SK-N-SH (cell line): ENCODE measurements at regions not wholly inside any gene's neighbourhood (a gene's known extent, or its start where the extent isn't known, plus 50 kb on each side); places are given as distances from the start of the nearest gene placed in this dataset.

Source experiments
- CTCF ChIA-PET: fragments of 300-600, 350-600 bp; formaldehyde crosslinking; extraction: SDS; loops from one replicate; lab custom pipeline; 2021; lab: Yijun Ruan, JAX
- POLR2A ChIA-PET: fragments of 350-600 bp; sonication (Branson Sonifier 250); formaldehyde crosslinking; extraction: SDS; loops from one replicate; lab custom pipeline; 2020; ENCODE audit warnings: antibody characterized with exemption, inconsistent platforms; lab: Yijun Ruan, JAX
- DNase-seq: peaks from one replicate; pipeline ENCODE4 v3.0.0; 2012
- H2AFZ ChIP-seq: fragments of 200-600 bp; sonication (generic); 2 replicates; pipeline ENCODE4 v1.8.1; 2016; ENCODE audit warnings: antibody characterized with exemption, mild to moderate bottlenecking, low read depth
- H3F3A ChIP-seq: fragments of 200-600 bp; sonication (generic); replicated peaks from 2 replicates; pipeline ENCODE3; 2016; ENCODE audit warnings: antibody characterized with exemption, mild to moderate bottlenecking; ENCODE audit not compliant: insufficient read depth
- H3K27ac ChIP-seq, 2 experiments: fragments of 200-500 bp in 1 of 2; fragments of 200-600 bp in 1 of 2; sonication (Bioruptor generic) in 1 of 2; sonication (generic), shearing (Covaris generic) in 1 of 2; 2 replicates each; pipeline versions ENCODE4 v1.5.1 to v1.6.1; 2014 to 2016; ENCODE audit warnings: low read depth in 2 of 2, inconsistent platforms in 1 of 2, low read length in 1 of 2, mild to moderate bottlenecking in 1 of 2, mixed read lengths in 1 of 2
- H3K27me3 ChIP-seq: fragments of 200-600 bp; sonication (generic), shearing (Covaris generic); 2 replicates; pipeline ENCODE4 v1.6.1; 2016; ENCODE audit warnings: mixed run types; ENCODE audit not compliant: insufficient read depth
- H3K36me3 ChIP-seq, 2 experiments: fragments of 200-500 bp in 1 of 2; fragments of 200-600 bp in 1 of 2; sonication (Bioruptor generic) in 1 of 2; sonication (generic) in 1 of 2; replicated peaks in 1 of 2; 2 replicates each; pipeline versions ENCODE3 to v1.5.1; 2014 to 2016; ENCODE audit warnings: low read length in 1 of 2, mild to moderate bottlenecking in 1 of 2; ENCODE audit not compliant: insufficient read depth in 2 of 2, control insufficient read depth in 1 of 2
- H3K4me1 ChIP-seq, 2 experiments: fragments of 200-500 bp in 1 of 2; fragments of 200-600 bp in 1 of 2; sonication (Bioruptor generic) in 1 of 2; sonication (generic), shearing (Covaris generic) in 1 of 2; 2 replicates each; pipeline versions ENCODE4 v1.5.1 to v1.6.1; 2014 to 2016; ENCODE audit warnings: low read depth in 1 of 2, low read length in 1 of 2, mixed run types in 1 of 2; ENCODE audit not compliant: insufficient read depth in 2 of 2, control insufficient read depth in 1 of 2
- H3K4me2 ChIP-seq: fragments of 200-600 bp; sonication (generic), shearing (Covaris generic); 2 replicates; pipeline ENCODE4 v1.6.1; 2017; ENCODE audit warnings: mixed run types
- H3K4me3 ChIP-seq, 2 experiments: fragments of 200-500 bp in 1 of 2; fragments of 200-600 bp in 1 of 2; sonication (Bioruptor generic) in 1 of 2; sonication (generic), shearing (Covaris generic) in 1 of 2; 2 replicates each; pipeline versions ENCODE4 v1.5.1 to v1.8.1; 2014 to 2016; ENCODE audit warnings: low read depth in 2 of 2, inconsistent platforms in 1 of 2, low read length in 1 of 2, mild to moderate bottlenecking in 1 of 2, mixed read lengths in 1 of 2, moderate library complexity in 1 of 2
- H3K79me2 ChIP-seq: fragments of 200-600 bp; sonication (generic); 2 replicates; pipeline ENCODE4 v1.8.1; 2017; ENCODE audit warnings: mild to moderate bottlenecking; ENCODE audit not compliant: insufficient read depth
- H3K9ac ChIP-seq: fragments of 200-600 bp; sonication (generic); 2 replicates; pipeline ENCODE4 v1.6.1; 2017; ENCODE audit warnings: mixed run types
- H3K9me2 ChIP-seq: fragments of 200-600 bp; sonication (generic); 2 replicates; pipeline ENCODE4 v1.6.1; 2017; ENCODE audit warnings: mixed run types
- H3K9me3 ChIP-seq: fragments of 200-600 bp; sonication (generic); 2 replicates; pipeline ENCODE4 v1.6.1; 2017; ENCODE audit warnings: mixed run types, mild to moderate bottlenecking, moderate library complexity
- H4K20me1 ChIP-seq: fragments of 200-600 bp; sonication (generic); 2 replicates; pipeline ENCODE4 v1.6.1; 2017; ENCODE audit warnings: mild to moderate bottlenecking, mixed run types; ENCODE audit not compliant: insufficient read depth
- CHD2 ChIP-seq: fragments of 150-350 bp; IDR thresholded peaks from 2 replicates; pipeline ENCODE4 v1.6.1; 2018; ENCODE audit warnings: low read length; ENCODE audit not compliant: partially characterized antibody
- CTCF ChIP-seq: fragments of 200-600 bp; sonication (generic); IDR thresholded peaks from 2 replicates; pipeline ENCODE4 v1.6.1; 2017; ENCODE audit warnings: antibody characterized with exemption, mild to moderate bottlenecking, moderate library complexity
- ELF1 ChIP-seq: IDR thresholded peaks from 2 replicates; pipeline ENCODE4 v1.4.0; 2012
- EZH2phosphoT487 ChIP-seq: fragments of 200-600 bp; sonication (generic); IDR thresholded peaks from 2 replicates; pipeline ENCODE4 v1.6.1; 2017; ENCODE audit warnings: low read depth, mixed run types, mild to moderate bottlenecking, antibody characterized with exemption, moderate library complexity, borderline replicate concordance
- FOSL2 ChIP-seq: IDR thresholded peaks from 2 replicates; pipeline ENCODE4 v1.4.0; 2012; ENCODE audit warnings: low read depth, mild to moderate bottlenecking, moderate library complexity, borderline replicate concordance
- FOXM1 ChIP-seq: IDR thresholded peaks from 2 replicates; pipeline ENCODE4 v1.4.0; 2012; ENCODE audit warnings: low read depth, mild to moderate bottlenecking
- JUND ChIP-seq: IDR thresholded peaks from 2 replicates; pipeline ENCODE4 v1.4.0; 2012
- MAX ChIP-seq: IDR thresholded peaks from 2 replicates; pipeline ENCODE4 v1.4.0; 2012; ENCODE audit warnings: low read depth
- NRF1 ChIP-seq: IDR thresholded peaks from 2 replicates; pipeline ENCODE4 v1.6.1; 2012; ENCODE audit warnings: low read depth, mild to moderate bottlenecking, low read length
- PBX3 ChIP-seq: IDR thresholded peaks from 2 replicates; pipeline ENCODE4; 2012
- RCOR1 ChIP-seq: fragments of 150-350 bp; IDR thresholded peaks from 2 replicates; pipeline ENCODE4 v1.6.1; 2017; ENCODE audit warnings: antibody characterized with exemption, low read length
- RFX5 ChIP-seq: IDR thresholded peaks from 2 replicates; pipeline ENCODE4 v1.6.1; 2012; ENCODE audit warnings: mild to moderate bottlenecking, improper control_type of control experiment, low read length
- RXRA ChIP-seq: IDR thresholded peaks from 2 replicates; pipeline ENCODE4 v1.4.0; 2012; ENCODE audit warnings: low read depth, mild to moderate bottlenecking, borderline replicate concordance
- SMC3 ChIP-seq: IDR thresholded peaks from 2 replicates; pipeline ENCODE4 v1.6.1; 2012; ENCODE audit warnings: low read depth, low read length, improper control_type of control experiment
- TCF12 ChIP-seq: IDR thresholded peaks from 2 replicates; pipeline ENCODE4 v1.4.0; 2012
- TEAD4 ChIP-seq: IDR thresholded peaks from 2 replicates; pipeline ENCODE4 v1.4.0; 2012; ENCODE audit warnings: mild to moderate bottlenecking, borderline replicate concordance; ENCODE audit not compliant: insufficient read depth
- USF1 ChIP-seq: IDR thresholded peaks from 2 replicates; pipeline ENCODE4 v1.4.0; 2012; ENCODE audit warnings: low read depth, borderline replicate concordance
- USF2 ChIP-seq: fragments of 150-350 bp; IDR thresholded peaks from 2 replicates; pipeline ENCODE4 v1.6.1; 2017; ENCODE audit warnings: antibody characterized with exemption, low read length, low read depth, borderline replicate concordance
- YY1 ChIP-seq: IDR thresholded peaks from 2 replicates; pipeline ENCODE4 v1.4.0; 2012; ENCODE audit warnings: low read depth, mild to moderate bottlenecking
- ZBTB33 ChIP-seq: IDR thresholded peaks from 2 replicates; pipeline ENCODE4 v1.4.0; 2012; ENCODE audit warnings: low read depth, borderline replicate concordance
- WGBS: methylation state at CpG from one replicate; pipeline ENCODE4 v1.1.6; 2017; ENCODE audit warnings: low lambda C conversion rate; 5-methylcytosine and 5-hydroxymethylcytosine counted together

- Histone ChIP-seq H2AFZ (no peak overlapping the region), H3K27me3 (no peaks in the 10 kb centered on the region), H3F3A (no peaks in the 10 kb centered on the region), H3K36me3 (no peaks in the 10 kb centered on the region), H3K27ac (no peak overlapping the region), H4K20me1 (no peaks in the 10 kb centered on the region), H3K9ac (no peak overlapping the region), H3K4me1 (no peaks in the 10 kb centered on the region; a peak in 1 of 4 replicates), H3K4me2 (no peak overlapping the region), H3K79me2 (no peaks in the 10 kb centered on the region), H3K4me3 (no peak overlapping the region), H3K9me3 (no peaks in the 10 kb centered on the region), H3K9me2 (no peaks in the 10 kb centered on the region)
- TF ChIP-seq TCF12 (no peak), RFX5 (no peak), CHD2 (no peak), ELF1 (no peak), FOXM1 (no peak), MAX (no peak), USF1 (no peak), ZBTB33 (no peak), EZH2phosphoT487 (no peak), NRF1 (no peak), RCOR1 (no peak), YY1 (no peak)
- no peak for DNase-seq
- CTCF ChIA-PET = no interaction called here
- 41% methylated on average over 4 of the region's 6 CpGs for WGBS
- POLR2A ChIA-PET = no interaction called here
These were observed 265.9 kb upstream of the SALL1 start for GRCh38 chr16:51416926-51417325.

GRCh38 chr16:51410125-51410524, 259.1 kb upstream of the SALL1 start:
- WGBS = 40% methylated on average over 2 of the region's 2 CpGs
- CTCF ChIA-PET = no interaction called here
- TF ChIP-seq TEAD4 = no peak
- TF ChIP-seq USF2 = no peak
- no peak for TF ChIP-seq PBX3
- TF ChIP-seq EZH2phosphoT487 = no peak
- no peak for TF ChIP-seq NRF1
- TF ChIP-seq FOSL2 = no peak
- no peak for TF ChIP-seq RXRA
- TF ChIP-seq CTCF = no peak
- no peak for TF ChIP-seq JUND
- TF ChIP-seq ZBTB33 = no peak
- TF ChIP-seq RFX5 = no peak
- no peak for TF ChIP-seq SMC3

More at GRCh38 chr16:51410125-51410524, 259.1 kb upstream of the SALL1 start:
- POLR2A ChIA-PET = no interaction called here
- Histone ChIP-seq H2AFZ (no peak overlapping the region), H3K9me2 (no peaks in the 10 kb centered on the region), H3K36me3 (no peaks in the 10 kb centered on the region), H3K9me3 (no peaks in the 10 kb centered on the region), H3K4me2 (no peak overlapping the region), H3K4me3 (no peak overlapping the region), H3K27me3 (no peaks in the 10 kb centered on the region), H3K27ac (no peak overlapping the region), H3K9ac (no peak overlapping the region), H3K4me1 (no peaks in the 10 kb centered on the region; a peak in 1 of 4 replicates), H4K20me1 (no peaks in the 10 kb centered on the region), H3F3A (no peaks in the 10 kb centered on the region), H3K79me2 (no peaks in the 10 kb centered on the region)
- no peak for DNase-seq
